ENCODE measurements at regions not wholly inside any gene's neighbourhood (a gene's known extent, or its start where the extent isn't known, plus 50 kb on each side); places are given as distances from the start of the nearest gene placed in this dataset.
"Not testable (repeated sequence)": the region's sequence is repeated elsewhere in the genome, so short reads cannot be mapped to it uniquely, and the experiment has no call there.

DNA sequence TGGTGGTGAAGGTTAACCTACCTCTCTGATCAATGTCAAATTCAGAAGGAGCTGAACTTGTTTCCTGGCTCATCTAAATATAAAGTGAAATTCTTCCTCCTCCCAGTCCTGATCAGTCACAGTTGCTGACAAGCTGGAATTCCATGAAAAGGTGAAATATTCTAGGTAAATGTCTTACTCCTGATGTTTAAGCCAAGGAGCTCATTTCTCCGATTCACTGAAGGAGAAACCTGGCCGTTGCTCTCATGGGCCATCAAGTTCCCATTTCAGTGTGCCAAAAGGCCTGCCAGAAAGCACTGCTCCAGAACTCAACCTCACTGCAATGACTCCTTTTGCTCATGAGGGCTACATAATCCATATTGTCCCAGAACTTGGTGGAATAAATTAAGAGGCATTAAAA, 707.5 kb downstream of the GALC start:
- H3K36me3 Mint-ChIP-seq: no peaks in the 10 kb centered on the region
- DNase-seq (ENCODE audit: low spot score in 2 of 2) (no peak), ATAC-seq (no peak)
- H3K4me1 Mint-ChIP-seq: no peaks in the 10 kb centered on the region
- peaks cover 15% of the 10 kb centered on the region for H3K9me3 Mint-ChIP-seq
- H3K4me3 Mint-ChIP-seq: no peak overlapping the region
- H3K27ac Mint-ChIP-seq: no peak overlapping the region

DNA sequence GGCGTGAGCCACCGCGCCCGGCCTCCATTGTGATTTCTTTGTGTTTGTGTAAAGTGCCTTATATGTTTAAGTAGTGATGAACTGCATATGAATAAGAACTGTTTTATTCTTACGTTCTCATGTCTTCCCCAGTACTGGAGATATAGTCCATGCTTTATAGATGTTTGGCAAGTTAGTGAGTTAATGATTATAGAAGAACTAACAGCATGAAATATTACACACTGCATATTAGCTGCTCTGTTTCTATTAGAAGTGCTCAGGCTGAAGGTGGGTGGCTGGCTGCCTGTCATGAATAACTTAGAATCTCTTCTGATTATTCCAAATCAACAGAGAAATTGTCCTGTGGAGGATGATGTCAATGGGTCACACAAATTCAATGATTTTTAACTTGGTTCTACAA, 709.4 kb downstream of the GALC start:
- Mint-ChIP-seq H3K9me3 (peaks cover 7% of the 10 kb centered on the region), H3K36me3 (no peaks in the 10 kb centered on the region), H3K27ac (no peak overlapping the region), H3K4me3 (no peak overlapping the region), H3K4me1 (no peaks in the 10 kb centered on the region)
- DNase-seq (ENCODE audit: low spot score in 2 of 2) (no peak), ATAC-seq (no peak)

DNA sequence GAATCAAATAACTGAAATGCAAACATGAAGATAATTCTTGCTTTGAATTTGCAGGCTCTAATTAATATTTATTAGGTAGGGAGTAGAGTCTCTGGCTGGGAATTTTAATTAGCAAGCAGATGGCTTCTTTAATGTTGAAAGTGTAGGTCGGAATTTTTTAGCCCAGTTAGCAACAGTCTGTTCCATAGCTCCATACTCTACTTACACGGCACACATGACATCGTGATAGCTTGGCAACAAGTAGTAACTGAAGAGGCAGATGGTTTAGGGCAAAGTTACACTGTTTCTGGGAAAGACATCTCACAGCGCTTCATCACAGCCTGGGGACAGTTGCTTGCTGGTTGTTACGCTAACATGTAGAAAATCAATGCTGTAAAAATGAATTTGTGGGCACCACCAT, 710.7 kb downstream of the GALC start:
- DNase-seq (ENCODE audit: low spot score in 2 of 2) (no peak), ATAC-seq (no peak)
- H3K9me3 Mint-ChIP-seq: peaks cover 7% of the 10 kb centered on the region

DNA sequence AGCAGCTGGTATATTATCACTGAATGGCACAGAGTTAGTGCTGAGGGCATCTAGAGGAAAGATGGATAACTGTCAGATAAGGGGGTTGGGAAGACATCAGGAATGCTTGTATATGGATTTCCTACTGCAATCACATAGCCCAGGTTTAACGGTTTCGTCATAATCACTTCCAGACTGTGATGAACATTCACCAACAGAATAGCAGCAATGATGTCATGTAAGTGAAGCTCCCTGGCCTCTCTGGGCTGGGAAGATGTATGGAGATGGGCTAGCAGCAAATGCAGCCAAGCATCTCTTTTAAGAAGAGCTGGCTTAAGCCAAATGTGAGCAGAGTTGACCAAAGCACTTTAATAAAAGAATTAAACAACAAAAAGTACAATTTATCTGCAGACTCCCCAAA, 714.6 kb downstream of the GALC start:
- Mint-ChIP-seq H3K9me3 (peaks cover 10% of the 10 kb centered on the region), H3K4me1 (no peaks in the 10 kb centered on the region), H3K36me3 (no peaks in the 10 kb centered on the region), H3K4me3 (no peak overlapping the region), H3K27ac (no peak overlapping the region)
- DNase-seq (ENCODE audit: low spot score in 2 of 2): no peak
- ATAC-seq: no peak

More for the DNA sequence above, 710.7 kb downstream of the GALC start:
- Mint-ChIP-seq H3K4me1 (no peaks in the 10 kb centered on the region), H3K4me3 (no peak overlapping the region), H3K27ac (no peak overlapping the region), H3K36me3 (no peaks in the 10 kb centered on the region)

DNA sequence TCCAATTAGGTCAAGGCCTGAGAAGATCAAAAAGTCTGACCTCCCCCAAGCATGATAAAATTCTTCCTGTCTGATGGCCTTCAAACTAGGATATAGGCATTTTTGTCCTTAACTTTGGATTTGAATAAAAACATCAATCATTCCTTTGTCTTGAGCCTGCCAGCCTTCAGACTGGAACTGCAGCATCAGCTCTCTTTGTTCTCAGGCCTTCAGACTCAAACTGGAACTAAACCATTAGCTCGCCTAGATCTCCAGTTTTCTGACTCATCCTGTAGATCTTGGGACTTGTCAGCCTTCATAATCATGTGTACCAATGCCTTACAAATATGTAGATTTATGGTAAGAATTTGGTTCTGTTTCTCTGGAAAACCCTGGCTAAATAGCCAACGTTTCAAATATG, 721.7 kb downstream of the GALC start:
- Mint-ChIP-seq H3K27ac (no peak overlapping the region), H3K4me3 (no peak overlapping the region), H3K9me3 (peaks cover 18% of the 10 kb centered on the region), H3K36me3 (no peaks in the 10 kb centered on the region), H3K4me1 (no peaks in the 10 kb centered on the region)
- DNase-seq (ENCODE audit: low spot score in 2 of 2) (no peak), ATAC-seq (no peak)

DNA sequence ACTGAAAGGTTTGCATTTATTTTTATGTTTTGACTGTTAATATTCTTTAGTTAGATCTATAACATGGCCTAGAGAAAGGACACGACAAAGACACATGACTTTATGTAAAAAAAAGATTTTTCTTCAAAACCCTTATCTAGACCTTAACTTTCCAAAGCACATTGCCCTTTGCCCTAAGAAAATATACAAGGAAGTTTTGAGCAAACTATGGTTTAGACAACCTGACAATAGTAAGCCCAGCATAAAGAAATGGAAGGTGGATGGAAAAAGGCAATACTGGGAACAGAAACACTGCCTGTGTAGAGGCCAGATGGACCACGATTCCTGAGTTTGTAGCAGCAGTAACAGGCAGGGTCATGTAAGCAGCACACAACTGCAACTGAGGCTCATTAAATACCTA, 724.0 kb downstream of the GALC start:
- no peak for ATAC-seq
- Mint-ChIP-seq H3K9me3 (peaks cover 18% of the 10 kb centered on the region), H3K4me1 (no peaks in the 10 kb centered on the region)

DNA sequence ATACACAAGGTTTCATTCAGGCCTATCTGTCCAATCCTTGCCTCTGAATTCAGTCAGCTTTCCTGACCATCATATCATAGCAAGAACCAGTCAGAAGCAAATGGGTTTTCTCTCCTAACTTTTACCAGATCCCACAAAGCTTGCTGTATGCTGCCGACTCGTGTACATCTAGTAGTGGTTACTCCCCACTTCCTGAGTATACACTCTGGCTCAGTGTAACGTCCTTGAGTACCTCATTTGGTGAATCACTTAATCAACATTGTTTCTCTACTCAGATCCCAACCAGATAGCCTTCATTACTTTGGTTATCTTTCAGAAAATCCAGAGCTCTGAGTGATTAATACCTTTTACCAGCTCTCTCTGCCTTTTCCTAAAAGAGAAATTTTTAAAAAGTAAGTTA, 728.2 kb downstream of the GALC start:
- Mint-ChIP-seq H3K4me1 (no peaks in the 10 kb centered on the region), H3K9me3 (peaks cover 15% of the 10 kb centered on the region), H3K4me3 (no peak overlapping the region), H3K36me3 (no peaks in the 10 kb centered on the region), H3K27ac (no peak overlapping the region)
- ATAC-seq: no peak
- DNase-seq (ENCODE audit: low spot score in 2 of 2): no peak

More for the DNA sequence above, 724.0 kb downstream of the GALC start:
- Mint-ChIP-seq H3K4me3 (no peak overlapping the region), H3K36me3 (no peaks in the 10 kb centered on the region), H3K27ac (no peak overlapping the region)
- DNase-seq (ENCODE audit: low spot score in 2 of 2): no peak

DNA sequence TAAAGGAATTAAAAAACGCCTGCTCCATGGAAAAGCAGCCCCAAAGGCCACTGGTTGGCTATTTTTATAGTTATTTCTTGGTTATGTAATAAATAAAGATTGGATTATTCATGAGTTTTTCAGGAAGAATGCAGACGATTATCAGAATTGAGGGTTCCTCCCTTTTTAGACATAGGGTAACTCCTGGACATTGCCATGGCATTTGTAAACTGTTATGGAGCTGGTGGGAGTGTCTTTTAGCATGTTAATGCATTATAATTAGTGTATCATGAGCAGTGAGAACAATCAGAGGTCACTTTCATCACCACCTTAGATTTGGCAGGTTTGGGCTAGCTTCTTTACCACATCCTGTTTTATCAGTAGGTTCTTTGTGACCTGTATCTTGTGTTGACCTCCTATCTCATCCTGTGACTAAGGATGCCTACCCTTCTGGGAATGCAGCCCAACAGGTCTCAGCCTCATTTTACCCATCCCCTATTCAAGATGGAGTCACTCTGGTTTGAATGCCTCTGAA, 728.7 kb downstream of the GALC start:
- no peak for ATAC-seq
- DNase-seq (ENCODE audit: low spot score in 2 of 2): no peak
- H3K9me3 Mint-ChIP-seq: peaks cover 13% of the 10 kb centered on the region
- H3K27ac Mint-ChIP-seq: no peak overlapping the region
- no peaks in the 10 kb centered on the region for H3K36me3 Mint-ChIP-seq
- no peak overlapping the region for H3K4me3 Mint-ChIP-seq
- no peaks in the 10 kb centered on the region for H3K4me1 Mint-ChIP-seq

DNA sequence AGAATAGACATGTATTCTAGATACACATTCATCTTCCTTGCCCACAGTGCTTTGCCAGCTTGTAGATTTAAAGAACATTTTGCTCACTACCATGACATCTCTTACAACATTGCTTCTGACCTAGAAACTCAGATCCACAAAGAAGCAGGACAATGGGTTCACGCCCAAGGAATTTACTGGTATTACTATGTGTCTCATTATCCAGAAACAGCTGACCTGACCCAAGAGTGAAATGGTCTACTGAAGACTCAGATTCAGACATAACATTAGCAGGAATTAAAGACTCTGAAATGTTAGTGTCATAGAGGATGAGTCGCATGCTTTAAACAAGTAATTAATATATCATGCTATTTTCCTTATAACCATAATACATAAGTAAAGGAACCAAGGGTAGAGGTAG, 731.4 kb downstream of the GALC start:
- DNase-seq (ENCODE audit: low spot score in 2 of 2) (no peak), ATAC-seq (no peak)
- H3K4me3 Mint-ChIP-seq: no peak overlapping the region
- no peak overlapping the region for H3K27ac Mint-ChIP-seq
- peaks cover 17% of the 10 kb centered on the region for H3K9me3 Mint-ChIP-seq
- H3K36me3 Mint-ChIP-seq: no peaks in the 10 kb centered on the region
- no peaks in the 10 kb centered on the region for H3K4me1 Mint-ChIP-seq

DNA sequence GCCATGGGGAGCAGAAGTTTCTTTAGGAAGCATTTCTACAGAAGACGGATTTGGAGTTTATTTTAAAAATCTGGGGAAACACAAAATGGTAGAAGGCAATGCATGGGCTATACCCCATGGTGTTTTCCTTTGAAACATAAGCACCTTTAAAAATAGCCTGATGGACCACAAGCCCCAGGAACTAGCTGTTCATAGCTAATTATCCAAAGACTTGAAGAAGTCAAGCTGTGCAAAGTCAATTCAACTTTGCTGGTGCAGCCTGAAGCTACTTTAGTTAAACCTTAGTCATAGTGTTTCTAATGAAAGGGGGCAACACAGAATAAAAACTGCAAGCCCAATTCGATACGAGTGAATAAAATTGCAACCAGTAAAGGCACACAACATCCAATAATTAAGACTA, 732.5 kb downstream of the GALC start:
- Mint-ChIP-seq H3K4me3 (no peak overlapping the region), H3K27ac (no peak overlapping the region), H3K36me3 (no peaks in the 10 kb centered on the region), H3K9me3 (peaks cover 17% of the 10 kb centered on the region), H3K4me1 (no peaks in the 10 kb centered on the region)
- ATAC-seq (no peak), DNase-seq (ENCODE audit: low spot score in 2 of 2) (no peak)

DNA sequence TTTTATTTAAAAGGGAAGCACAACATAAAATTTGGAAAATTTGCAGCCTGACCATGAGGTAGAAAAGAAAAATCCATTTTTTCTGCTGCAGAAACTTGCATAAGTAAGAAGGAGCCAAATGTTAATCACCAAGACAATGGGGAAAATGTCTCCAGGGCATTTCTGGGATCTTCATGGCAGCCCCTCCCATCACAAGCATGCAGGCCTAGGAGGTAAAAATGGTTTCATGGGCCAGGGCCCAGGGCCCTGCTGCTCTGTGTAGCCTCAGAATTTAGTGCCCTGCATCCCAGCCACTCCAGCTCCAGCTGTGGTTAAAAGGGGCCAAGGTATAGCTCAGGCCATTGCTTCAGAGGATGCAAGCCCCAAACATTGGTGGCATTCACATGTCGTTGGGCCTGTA, 735.6 kb downstream of the GALC start:
- Mint-ChIP-seq H3K36me3 (no peaks in the 10 kb centered on the region), H3K9me3 (peaks cover 12% of the 10 kb centered on the region), H3K27ac (no peak overlapping the region), H3K4me3 (no peak overlapping the region), H3K4me1 (no peaks in the 10 kb centered on the region)
- DNase-seq (ENCODE audit: low spot score in 2 of 2) (no peak), ATAC-seq (no peak)

DNA sequence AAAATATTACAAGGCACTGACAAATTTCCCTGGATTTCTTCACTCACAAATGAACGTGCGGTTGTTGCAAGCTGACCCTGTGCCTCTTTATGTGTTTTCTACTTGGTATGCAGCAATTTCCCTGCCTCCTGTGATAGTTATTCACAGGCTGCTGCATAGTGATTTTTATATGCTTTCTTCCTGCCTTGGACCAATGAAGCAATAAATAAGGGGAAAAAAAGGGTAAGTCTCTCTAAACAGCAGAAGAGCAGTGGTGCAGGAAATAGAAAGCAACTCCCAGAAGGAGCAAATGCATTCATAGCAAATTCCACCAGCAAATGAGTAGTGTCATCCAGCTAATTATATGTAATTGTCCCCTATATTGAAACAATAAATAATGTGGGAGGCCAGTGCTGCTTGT, 737.9 kb downstream of the GALC start:
- Mint-ChIP-seq H3K4me1 (no peaks in the 10 kb centered on the region), H3K4me3 (no peak overlapping the region), H3K9me3 (peaks cover 13% of the 10 kb centered on the region), H3K36me3 (no peaks in the 10 kb centered on the region), H3K27ac (no peak overlapping the region)
- ATAC-seq (no peak), DNase-seq (ENCODE audit: low spot score in 2 of 2) (no peak)

DNA sequence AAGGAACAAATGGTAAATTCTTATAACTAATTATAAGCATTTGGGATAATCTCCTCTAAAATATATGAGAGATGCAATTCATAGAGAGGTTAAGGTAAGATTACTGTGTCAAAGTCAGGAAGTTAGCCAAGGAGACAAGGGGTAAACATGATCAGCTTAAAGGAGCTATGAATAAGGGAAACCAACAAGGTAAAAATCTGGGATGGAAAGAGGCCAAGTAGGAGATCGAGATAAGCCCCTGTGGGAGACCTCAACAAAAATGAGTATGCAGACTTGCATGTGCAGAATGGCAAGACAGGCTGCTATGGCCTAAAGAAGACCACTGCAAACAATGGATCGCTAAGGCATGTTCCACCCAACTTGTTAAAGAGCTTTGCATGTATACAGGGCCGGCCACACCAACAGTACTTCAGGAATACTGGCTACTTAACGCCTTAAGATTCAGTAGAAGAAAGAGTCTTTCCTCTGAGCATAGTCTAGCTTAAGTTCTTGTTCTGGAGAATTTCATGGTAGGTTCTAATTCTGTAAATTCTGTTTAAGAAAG, 738.6 kb downstream of the GALC start:
- H3K27ac Mint-ChIP-seq: no peak overlapping the region
- no peaks in the 10 kb centered on the region for H3K4me1 Mint-ChIP-seq
- DNase-seq (ENCODE audit: low spot score in 2 of 2) (no peak), ATAC-seq (no peak)
- H3K9me3 Mint-ChIP-seq: peaks cover 12% of the 10 kb centered on the region
- H3K4me3 Mint-ChIP-seq: no peak overlapping the region
- H3K36me3 Mint-ChIP-seq: no peaks in the 10 kb centered on the region

DNA sequence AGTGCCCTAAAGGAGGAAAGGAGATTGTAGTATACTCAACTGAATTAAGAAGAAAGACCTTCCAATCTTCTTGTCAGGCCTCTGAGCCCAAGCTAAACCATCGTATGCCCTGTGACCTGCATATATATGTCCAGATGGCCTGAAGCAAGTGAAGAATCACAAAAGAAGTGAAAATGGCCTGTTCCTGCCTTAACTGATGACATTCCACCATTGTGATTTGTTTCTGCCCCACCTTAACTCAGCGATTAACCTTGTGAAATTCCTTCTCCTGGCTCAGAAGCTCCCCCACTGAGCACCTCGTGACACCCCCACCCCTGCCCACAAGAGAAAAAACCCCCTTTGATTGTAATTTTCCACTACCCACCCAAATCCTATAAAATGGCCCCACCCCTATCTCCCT, 739.2 kb downstream of the GALC start:
- not testable (repeated sequence) for DNase-seq (ENCODE audit: low spot score in 2 of 2); H3K4me1 Mint-ChIP-seq; H3K27ac Mint-ChIP-seq; ATAC-seq; H3K36me3 Mint-ChIP-seq; H3K4me3 Mint-ChIP-seq
- peaks cover 12% of the 10 kb centered on the region for H3K9me3 Mint-ChIP-seq

DNA sequence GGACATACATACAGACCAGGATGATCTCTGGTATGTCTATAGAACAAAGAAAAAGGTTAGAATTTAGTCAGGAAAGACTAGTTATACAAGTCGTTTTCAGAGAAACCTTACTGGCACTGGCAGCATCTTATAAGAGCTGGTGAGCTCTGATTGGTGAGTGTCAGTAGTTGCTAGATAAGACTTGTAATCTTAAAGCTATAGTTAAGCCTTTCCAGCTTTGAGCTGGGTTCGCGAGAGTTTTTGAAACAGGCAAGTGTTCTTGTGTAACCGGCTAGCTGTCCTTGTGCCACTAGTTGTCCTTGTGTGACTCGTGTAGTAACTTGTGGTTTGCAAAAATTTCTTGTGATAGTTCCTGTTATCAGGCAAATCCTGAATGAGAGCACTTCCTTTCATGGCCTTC, 740.9 kb downstream of the GALC start:
- H3K27ac Mint-ChIP-seq: no peak overlapping the region
- DNase-seq (ENCODE audit: low spot score in 2 of 2) (no peak), ATAC-seq (no peak)
- no peaks in the 10 kb centered on the region for H3K36me3 Mint-ChIP-seq
- peaks cover 16% of the 10 kb centered on the region for H3K9me3 Mint-ChIP-seq
- H3K4me3 Mint-ChIP-seq: no peak overlapping the region
- no peaks in the 10 kb centered on the region for H3K4me1 Mint-ChIP-seq

DNA sequence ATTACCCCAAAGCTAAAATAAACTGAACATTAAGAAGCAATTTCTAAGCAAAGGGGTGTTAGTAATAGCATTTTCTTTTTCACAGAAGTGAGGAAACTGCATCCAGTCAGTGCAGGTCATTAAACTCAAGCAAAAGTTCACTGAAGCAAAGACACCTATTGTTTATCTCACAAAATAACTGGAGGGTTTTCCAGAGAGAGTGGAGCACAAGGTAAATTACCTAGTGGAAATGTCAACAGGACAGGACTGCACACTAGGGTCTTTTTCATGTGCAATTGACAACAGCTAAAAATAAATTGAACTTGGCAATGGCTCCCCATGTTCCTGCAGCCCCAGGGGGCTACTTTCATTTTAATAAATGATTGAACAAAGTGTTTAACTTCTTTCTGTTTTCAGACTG, 742.0 kb downstream of the GALC start:
- no peak for DNase-seq (ENCODE audit: low spot score in 2 of 2)
- Mint-ChIP-seq H3K4me3 (no peak overlapping the region), H3K9me3 (peaks cover 15% of the 10 kb centered on the region), H3K27ac (no peak overlapping the region), H3K4me1 (no peaks in the 10 kb centered on the region), H3K36me3 (no peaks in the 10 kb centered on the region)
- ATAC-seq: no peak
